GM12865 (cell line): ENCODE measurements at regions not wholly inside any gene's neighbourhood (a gene's known extent, or its start where the extent isn't known, plus 50 kb on each side); places are given as distances from the start of the nearest gene placed in this dataset.

Experiments used
- DNase-seq: peaks from one replicate; pipeline ENCODE4 v3.0.0; 2010; ENCODE audit warnings: low read depth
- H3K4me3 ChIP-seq: 2 replicates; pipeline ENCODE4 v1.5.1; 2011; ENCODE audit warnings: mild to moderate bottlenecking, low read depth, low read length, control low read depth
- CTCF ChIP-seq: IDR thresholded peaks from 2 replicates; pipeline ENCODE4 v1.5.1; 2011; ENCODE audit warnings: low read length, control low read depth, low read depth, inconsistent platforms; ENCODE audit not compliant: insufficient read depth; ENCODE audit errors: missing control alignments

GRCh38 chr7:46135557-46135956 lies 214.5 kb upstream of the IGFBP3 start:
- H3K4me3 ChIP-seq = no peak overlapping the region
- no peak for DNase-seq
- TF ChIP-seq CTCF = no peak

GRCh38 chr7:46134795-46135194 lies 213.7 kb upstream of the IGFBP3 start:
- TF ChIP-seq CTCF = no peak
- no peak for DNase-seq
- no peak overlapping the region for H3K4me3 ChIP-seq

DNA sequence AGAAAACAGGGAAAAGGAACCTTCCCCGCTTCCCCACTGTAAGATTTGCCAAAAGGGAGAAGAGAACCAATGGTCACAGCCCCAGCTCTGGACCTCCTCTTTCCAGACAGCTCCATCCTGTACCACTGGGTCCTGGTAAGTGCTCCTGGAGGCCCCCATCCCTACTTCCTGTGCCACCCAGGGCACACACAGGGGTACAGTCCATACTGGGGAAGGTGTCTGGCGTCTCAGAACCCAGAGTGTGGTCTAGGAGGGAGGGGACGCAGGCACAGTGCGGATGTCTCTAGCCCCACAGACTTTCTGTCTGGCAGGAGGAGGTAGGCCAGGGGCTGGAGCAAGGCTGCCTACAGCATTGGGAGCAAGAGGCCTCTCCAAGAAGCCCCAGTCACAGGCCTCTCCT lies 213.3 kb upstream of the IGFBP3 start:
- H3K4me3 ChIP-seq = no peak overlapping the region
- DNase-seq = no peak
- no peak for TF ChIP-seq CTCF

GRCh38 chr7:46133751-46134150 lies 212.7 kb upstream of the IGFBP3 start:
- DNase-seq = no peak
- no peak for TF ChIP-seq CTCF
- H3K4me3 ChIP-seq = no peak overlapping the region

GRCh38 chr7:46133072-46133471 lies 212.0 kb upstream of the IGFBP3 start:
- no peak for DNase-seq
- TF ChIP-seq CTCF = no peak
- no peak overlapping the region for H3K4me3 ChIP-seq

DNA sequence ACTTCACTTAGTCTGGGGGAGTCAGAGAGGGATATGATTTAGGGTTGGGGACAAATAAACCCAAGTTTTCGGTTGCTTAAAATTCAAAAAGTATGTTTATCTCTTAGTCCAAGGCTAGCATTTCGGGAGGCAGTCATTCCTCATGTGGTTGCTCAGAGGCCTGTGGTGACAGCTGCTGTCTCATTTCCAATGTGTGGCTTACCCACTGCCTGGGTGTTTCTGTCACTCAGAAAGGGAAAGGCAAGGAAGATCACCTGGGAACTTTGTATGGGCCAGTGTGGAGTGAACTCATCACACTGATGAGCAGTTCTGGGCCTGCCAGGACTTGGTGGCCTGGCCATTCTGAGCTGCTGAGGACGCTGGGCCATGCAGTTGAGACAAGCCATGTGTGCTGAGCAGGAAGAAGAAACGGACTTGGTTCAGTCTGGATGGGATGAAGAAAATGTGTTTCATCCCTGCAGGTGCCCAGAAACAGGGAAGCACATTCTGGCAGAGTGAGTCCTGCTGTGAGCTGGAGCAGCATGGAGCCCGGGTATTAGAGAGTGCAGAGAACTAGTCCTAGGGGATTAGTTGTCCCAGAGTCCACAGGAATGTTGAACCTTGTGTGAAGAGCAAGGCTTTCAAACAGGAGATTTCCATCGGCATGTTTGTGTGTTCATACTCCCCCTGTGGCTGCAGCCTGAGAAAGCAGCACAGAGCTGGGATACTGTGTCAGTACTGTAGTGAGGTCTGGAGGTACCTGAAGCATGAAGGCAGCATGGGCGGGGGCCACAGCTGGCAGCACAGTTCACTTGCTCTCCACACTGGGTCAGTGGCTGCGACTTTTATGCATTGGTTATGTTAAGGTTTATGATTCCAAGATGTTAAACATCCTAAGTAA lies 211.1 kb upstream of the IGFBP3 start:
- TF ChIP-seq CTCF = no peak
- peak; percentile 44 for DNase-seq

GRCh38 chr7:46129831-46130230 lies 208.8 kb upstream of the IGFBP3 start:
- no peak overlapping the region for H3K4me3 ChIP-seq
- DNase-seq = no peak
- no peak for TF ChIP-seq CTCF

More for the DNA sequence above, 211.1 kb upstream of the IGFBP3 start:
- no peak overlapping the region for H3K4me3 ChIP-seq
